Panc1 (cell line): ENCODE measurements at regions not wholly inside any gene's neighbourhood (a gene's known extent, or its start where the extent isn't known, plus 50 kb on each side); places are given as distances from the start of the nearest gene placed in this dataset.

Experiments used
- CTCF ChIP-seq: fragments of 450-650 bp; IDR thresholded peaks from 2 replicates; pipeline ENCODE4 v1.5.1; 2017; ENCODE audit warnings: mild to moderate bottlenecking
- POLR2AphosphoS5 ChIP-seq: IDR thresholded peaks from 2 replicates; pipeline ENCODE4 v1.6.1; 2012; ENCODE audit warnings: mild to moderate bottlenecking, low read depth, low read length, moderate library complexity
- REST ChIP-seq, 2 experiments: IDR thresholded peaks; 2 replicates each; pipeline ENCODE4 v1.6.1; 2011 to 2012; ENCODE audit warnings: low read depth in 2 of 2, control low read depth in 1 of 2, low read length in 1 of 2, mild to moderate bottlenecking in 1 of 2, moderate library complexity in 1 of 2; ENCODE audit not compliant: insufficient read depth in 1 of 2
- TCF7L2 ChIP-seq: IDR thresholded peaks from 2 replicates; pipeline ENCODE4 v1.6.1; 2011; ENCODE audit warnings: mild to moderate bottlenecking, low read depth, low read length, inconsistent platforms

GRCh38 chr13:50599046-50599445 is 244.4 kb downstream of the DLEU7 start:
- TF ChIP-seq CTCF (no peak), POLR2AphosphoS5 (no peak), TCF7L2 (no peak), REST (IDR thresholded peaks at IDR 0.05; ENCODE audit: insufficient read depth in 1 of 2, low read depth in 2 of 2, low read length in 1 of 2) (no peak)
